Stimulated activated CD4-positive, alpha-beta T cell treated with anti-CD3 and anti-CD28 coated beads, Interleukin-1b, Interleukin-23, amount 100 ng/mL, for 48 hours (primary cell): ENCODE measurements at regions not wholly inside any gene's neighbourhood (a gene's known extent, or its start where the extent isn't known, plus 50 kb on each side); places are given as distances from the start of the nearest gene placed in this dataset.

Experiments used
- DNase-seq: peaks from one replicate; pipeline ENCODE4 v3.0.0-alpha.2; 2020

DNA sequence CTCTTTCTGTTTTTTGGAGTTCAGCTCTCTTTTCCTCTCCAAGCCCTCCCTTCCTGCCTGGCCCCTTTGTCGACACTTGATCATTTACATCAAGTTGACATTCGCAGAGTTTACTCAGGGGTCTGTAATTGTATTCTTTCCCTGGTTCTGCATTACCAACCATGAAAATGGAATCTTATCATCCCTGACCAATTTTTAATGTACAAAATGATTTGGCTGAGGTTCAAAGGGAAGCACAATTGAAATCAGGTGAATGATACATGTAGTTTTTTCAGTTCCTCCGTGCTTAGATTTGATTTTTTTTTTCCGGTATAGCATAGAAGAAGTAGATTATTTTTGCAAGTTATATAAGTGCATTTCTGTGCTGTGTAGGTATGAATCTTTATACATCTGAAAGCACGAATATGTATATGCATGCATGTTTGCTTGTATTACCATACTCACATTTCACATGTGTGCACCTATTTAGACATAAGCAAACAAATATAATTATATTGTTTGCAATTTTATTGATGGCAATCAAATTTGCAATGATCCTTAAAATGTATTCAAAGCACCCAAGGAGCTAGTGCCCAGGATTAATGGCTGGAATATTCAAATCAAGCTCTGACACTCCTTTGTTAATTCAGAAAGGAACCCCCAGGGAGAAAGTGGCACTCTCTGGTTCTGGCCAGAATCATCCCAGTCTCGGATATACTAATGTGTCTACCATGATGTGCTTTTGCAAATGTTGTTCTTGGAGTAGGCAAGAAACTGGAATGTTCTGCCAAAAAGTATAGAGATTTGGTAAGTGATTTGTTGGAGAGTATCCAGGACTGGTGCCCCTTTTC, 189.3 kb downstream of the VRK1 start:
- no peak for DNase-seq

DNA sequence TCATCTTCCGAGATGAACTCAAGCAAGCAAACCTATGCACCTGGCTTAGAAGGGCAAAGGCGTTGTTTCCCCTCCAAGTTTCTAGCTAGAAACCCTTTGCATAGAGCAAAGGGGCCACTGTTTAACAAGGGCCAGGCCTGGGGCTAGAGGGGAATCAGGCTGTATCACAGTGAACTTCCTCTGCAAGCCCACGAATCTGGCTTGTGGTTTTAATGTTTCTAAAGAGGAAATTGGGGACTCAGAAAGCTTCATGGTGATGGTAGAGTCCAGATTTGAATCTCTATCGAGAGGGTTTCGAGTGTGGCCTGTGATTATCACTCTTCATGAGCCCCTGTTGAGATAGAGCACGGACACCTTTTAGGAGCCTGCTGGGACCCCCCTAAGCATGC, 189.9 kb downstream of the VRK1 start:
- DNase-seq: no peak

DNA sequence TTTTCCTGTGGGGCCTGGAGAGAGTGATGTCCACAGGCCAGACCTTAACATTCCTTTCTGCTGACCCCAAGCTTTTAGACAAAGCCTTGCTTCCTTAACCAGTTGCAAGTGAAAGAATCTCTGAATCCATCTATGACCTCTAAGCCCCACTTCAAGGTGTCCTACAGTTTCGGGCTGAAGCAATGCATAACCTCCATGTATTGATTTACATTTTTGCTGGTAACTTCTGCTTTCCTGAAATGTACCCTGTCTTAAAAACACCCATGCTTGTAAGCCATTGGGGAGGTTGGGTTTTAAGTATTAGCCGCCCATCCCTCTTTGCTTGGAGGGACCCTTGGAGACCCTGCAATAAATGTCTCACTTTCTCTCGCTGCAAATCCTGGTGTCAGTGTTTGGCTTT, 190.6 kb downstream of the VRK1 start:
- DNase-seq: no peak

DNA sequence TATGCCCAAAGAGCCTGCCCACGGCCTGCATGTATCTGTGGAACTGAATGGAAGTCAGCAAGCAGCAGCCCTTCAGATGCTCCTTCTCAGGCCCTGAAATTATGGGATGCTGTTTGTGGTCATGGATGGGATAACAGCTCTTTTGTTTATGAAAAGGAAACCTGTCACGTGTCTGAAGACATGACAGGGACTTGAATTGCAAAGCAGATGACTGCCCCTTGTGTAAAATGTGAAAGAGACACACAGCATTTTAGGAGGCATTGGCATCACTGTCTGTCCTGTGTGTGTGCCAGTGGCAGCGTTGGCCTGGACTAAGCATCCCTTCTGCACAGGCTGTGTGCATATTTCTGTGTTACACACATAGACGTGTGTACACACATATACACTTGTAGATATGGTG, 192.1 kb downstream of the VRK1 start:
- no peak for DNase-seq

- no peak for DNase-seq
These were observed 194.0 kb downstream of the VRK1 start for GRCh38 chr14:96991226-96991625.

- DNase-seq: no peak
These were observed 197.8 kb downstream of the VRK1 start for GRCh38 chr14:96994999-96995398.

DNA sequence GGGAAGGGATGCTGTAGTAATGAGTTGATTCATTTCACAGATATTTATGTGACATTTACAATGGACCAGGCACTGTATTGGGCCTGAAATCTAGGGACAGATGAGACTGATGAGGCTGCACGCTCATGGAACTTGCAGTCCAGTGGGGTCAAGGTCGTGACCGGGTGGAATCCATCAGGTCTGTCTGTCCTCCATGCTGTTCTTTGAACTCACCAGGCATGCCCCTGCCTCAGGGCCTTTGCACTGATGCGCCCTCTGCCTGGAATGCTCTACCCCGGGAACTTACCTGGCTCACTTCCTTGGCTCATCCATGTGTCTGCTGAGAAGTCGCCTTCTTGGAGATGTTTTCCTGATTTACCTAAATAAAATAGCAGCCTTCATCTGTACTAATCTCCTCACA, 200.1 kb downstream of the VRK1 start:
- no peak for DNase-seq

- no peak for DNase-seq
These were observed 200.8 kb downstream of the VRK1 start for GRCh38 chr14:96997996-96998395.

GRCh38 chr14:96999654-97000155, 202.5 kb downstream of the VRK1 start:
- no peak for DNase-seq

- no peak for DNase-seq
These were observed 205.3 kb downstream of the VRK1 start for GRCh38 chr14:97002454-97002853.

GRCh38 chr14:97005934-97006333, 208.8 kb downstream of the VRK1 start:
- no peak for DNase-seq

DNA sequence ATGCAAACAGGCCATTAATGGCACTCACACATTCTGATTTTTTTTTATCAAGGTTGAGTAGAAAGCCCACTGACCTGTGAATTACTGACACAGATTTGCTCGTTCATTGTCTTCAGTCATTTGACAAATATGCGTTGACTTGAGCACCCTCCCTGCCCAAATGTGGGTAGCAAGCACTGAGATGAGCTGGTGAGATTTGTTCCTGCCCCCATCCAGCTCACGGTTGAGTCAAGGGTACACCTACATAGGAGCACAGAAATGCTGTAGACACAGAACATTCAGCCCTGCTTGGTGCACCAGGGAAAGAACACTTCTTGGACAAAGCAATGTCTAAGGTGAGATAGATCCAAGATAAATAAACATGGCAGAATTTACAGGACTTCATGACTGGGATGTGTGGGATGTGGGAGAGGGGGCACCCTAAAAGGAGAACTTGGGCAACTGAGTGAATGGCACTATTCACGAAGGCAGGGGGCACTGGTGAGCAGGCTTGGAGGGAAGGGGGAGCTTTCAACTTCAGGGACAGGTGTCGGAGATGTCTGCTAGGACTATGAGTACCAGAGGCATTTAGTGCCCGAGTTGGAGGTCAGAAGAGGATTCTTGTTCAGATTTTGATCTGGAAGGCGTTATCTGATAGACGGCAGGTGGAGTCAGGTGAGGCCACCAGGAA, 213.4 kb downstream of the VRK1 start:
- DNase-seq: no peak

DNA sequence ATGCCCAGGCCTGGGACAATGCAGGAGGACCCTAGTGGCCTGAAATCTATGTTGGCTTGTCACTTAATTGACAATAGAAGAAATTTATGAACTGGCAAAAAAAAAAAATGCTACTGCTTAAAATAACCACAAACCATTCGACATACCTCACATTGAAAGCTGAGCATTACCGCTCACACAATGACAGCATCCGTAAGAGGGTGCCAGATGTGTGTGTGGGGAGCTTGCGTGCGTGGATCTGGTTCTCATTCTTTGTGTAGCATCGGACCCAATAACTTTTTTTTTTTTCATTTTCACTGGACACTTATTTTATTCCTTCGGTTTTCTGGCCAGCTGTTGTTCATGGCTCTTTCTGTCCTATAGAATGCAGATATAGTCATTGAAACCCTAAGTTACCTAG, 216.7 kb downstream of the VRK1 start:
- DNase-seq: no peak

DNA sequence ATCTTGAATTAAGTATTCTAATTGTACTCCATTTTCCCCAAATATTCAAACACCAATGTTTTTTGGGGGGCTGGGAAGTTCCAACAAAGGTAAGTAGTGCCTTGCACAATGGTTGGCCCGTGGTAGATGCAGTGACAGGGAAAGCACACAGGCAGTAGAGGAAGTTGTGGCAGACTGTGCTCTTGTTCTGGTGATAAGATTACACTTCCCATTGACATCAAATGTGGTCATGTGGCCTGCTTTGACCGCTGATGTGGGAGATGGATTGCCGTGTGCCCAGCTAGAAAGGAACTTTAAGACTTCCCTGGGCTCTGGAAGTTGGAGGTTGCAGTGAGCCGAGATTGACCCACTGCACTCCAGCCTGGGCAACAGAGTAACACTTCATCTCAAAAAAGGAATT, 223.8 kb downstream of the VRK1 start:
- DNase-seq: no peak

- DNase-seq: no peak
These were observed 224.5 kb downstream of the VRK1 start for GRCh38 chr14:97021571-97022168.

- DNase-seq: no peak
These were observed 225.6 kb downstream of the VRK1 start for GRCh38 chr14:97022741-97023140.

- DNase-seq: no peak
These were observed 226.7 kb downstream of the VRK1 start for GRCh38 chr14:97023871-97024270.

DNA sequence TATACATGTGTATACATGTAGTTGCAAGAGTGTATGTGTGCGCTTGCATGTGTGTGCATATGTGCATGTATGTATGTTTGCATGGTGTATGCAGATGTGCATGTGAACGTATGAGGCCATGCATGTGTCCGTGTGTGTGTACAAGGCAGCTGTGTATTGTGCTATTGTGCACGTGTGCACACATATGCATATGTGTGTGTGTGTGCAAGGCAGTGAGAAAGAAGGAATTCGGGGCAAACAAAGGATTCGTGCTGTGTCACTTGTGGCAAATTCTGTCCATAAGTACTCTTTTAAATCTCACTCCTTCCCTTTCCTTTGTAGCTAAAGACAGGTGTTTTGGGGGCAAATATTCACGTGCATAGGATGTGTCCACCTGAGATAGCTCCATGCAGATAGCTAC, 227.1 kb downstream of the VRK1 start:
- no peak for DNase-seq

DNA sequence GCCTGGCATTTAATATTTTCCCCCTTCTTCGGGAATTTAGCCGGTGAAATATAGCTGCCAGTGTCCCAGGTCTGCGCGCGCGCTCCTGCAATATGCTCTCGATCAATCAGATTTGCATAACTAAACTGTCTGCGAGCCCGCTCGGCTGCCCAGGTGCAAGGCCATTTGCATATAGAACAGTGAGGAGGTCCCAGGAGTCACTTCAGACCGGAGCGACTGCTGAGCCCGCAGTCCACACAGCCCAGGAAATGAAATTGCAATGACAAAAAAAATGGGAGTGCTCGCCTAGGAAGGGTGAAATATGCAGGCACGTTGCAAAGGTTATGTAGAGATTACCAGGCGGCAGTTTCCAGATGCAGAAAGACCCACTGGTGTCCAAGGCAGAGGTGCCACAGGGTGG, 228.5 kb downstream of the VRK1 start:
- DNase-seq: no peak

- DNase-seq: no peak
These were observed 230.2 kb downstream of the VRK1 start for GRCh38 chr14:97027256-97027999.

DNA sequence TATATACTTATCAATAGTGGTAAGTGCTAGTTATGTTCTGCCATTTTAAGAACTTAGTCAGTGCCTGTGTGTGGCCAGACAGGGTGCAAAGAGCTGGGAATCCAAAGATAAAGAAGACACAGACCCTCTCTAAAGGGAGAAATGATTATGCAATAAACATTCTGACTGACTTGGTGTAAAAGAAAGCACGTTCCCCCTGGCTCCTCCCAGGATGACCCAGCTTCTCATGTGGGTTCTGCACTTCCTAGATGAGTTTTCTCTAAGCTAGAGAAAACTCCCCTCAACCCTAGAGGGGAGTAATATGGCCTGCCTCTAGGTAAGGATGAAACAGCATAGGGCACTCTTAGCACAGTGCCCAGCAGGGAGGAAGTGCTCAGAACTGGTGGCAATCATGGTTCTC, 231.2 kb downstream of the VRK1 start:
- no peak for DNase-seq

GRCh38 chr14:97029800-97030199, 232.6 kb downstream of the VRK1 start:
- DNase-seq: no peak

GRCh38 chr14:97031530-97031929, 234.3 kb downstream of the VRK1 start:
- no peak for DNase-seq
